DND-41 (cell line): ENCODE measurements at regions not wholly inside any gene's neighbourhood (a gene's known extent, or its start where the extent isn't known, plus 50 kb on each side); places are given as distances from the start of the nearest gene placed in this dataset.

Source experiments
- ATAC-seq: fragments of 200-7000 bp; cut with Tn5 transposase; 3 replicates; pipeline ENCODE4 v1.9.1; 2021; ENCODE audit warnings: low read depth; ENCODE audit not compliant: insufficient read depth
- DNase-seq: peaks from one replicate; pipeline ENCODE4 v3.0.0-alpha.2; 2020
- H2AFZ ChIP-seq: 2 replicates; pipeline ENCODE4 v1.6.0; 2012; ENCODE audit warnings: low read depth, low read length
- H3K27ac ChIP-seq: 2 replicates; pipeline ENCODE4 v1.5.1; 2012; ENCODE audit warnings: low read length, inconsistent platforms
- H3K27me3 ChIP-seq: fragments of 200-600 bp; sonication (generic); 2 replicates; pipeline ENCODE4 v1.6.0; 2012; ENCODE audit warnings: low read length, mild to moderate bottlenecking, inconsistent platforms; ENCODE audit not compliant: insufficient read depth, poor library complexity
- H3K36me3 ChIP-seq: 2 replicates; pipeline ENCODE4 v1.5.1; 2012; ENCODE audit warnings: low read length, inconsistent platforms; ENCODE audit not compliant: insufficient read depth
- H3K4me1 ChIP-seq: 2 replicates; pipeline ENCODE4 v1.5.1; 2012; ENCODE audit warnings: mild to moderate bottlenecking, low read length; ENCODE audit not compliant: insufficient read depth
- H3K4me2 ChIP-seq: 2 replicates; pipeline ENCODE4 v1.6.0; 2012; ENCODE audit warnings: mild to moderate bottlenecking, moderate library complexity, low read length, inconsistent platforms; ENCODE audit not compliant: insufficient read depth
- H3K4me3 ChIP-seq, 2 experiments: fragments of 200-600 bp in 1 of 2; shearing (Covaris generic) in 1 of 2; 2 replicates each; pipeline ENCODE4 v1.5.1; 2012 to 2016; ENCODE audit warnings: inconsistent platforms in 2 of 2, low read length in 2 of 2, mild to moderate bottlenecking in 2 of 2, low read depth in 1 of 2, moderate library complexity in 1 of 2
- H3K79me2 ChIP-seq: 2 replicates; pipeline ENCODE4 v1.6.0; 2012; ENCODE audit warnings: low read length, inconsistent platforms; ENCODE audit not compliant: insufficient read depth
- H3K9ac ChIP-seq: 2 replicates; pipeline ENCODE4 v1.6.0; 2012; ENCODE audit warnings: low read depth, mild to moderate bottlenecking, inconsistent platforms, low read length, moderate library complexity
- H3K9me3 ChIP-seq: 2 replicates; pipeline ENCODE4 v1.5.1; 2012; ENCODE audit warnings: low read length, moderate library complexity, mild to moderate bottlenecking, inconsistent platforms; ENCODE audit not compliant: insufficient read depth, severe bottlenecking
- H4K20me1 ChIP-seq: 2 replicates; pipeline ENCODE4 v1.6.0; 2012; ENCODE audit warnings: low read length; ENCODE audit not compliant: insufficient read depth
- EZH2 ChIP-seq: IDR thresholded peaks from 3 replicates; pipeline ENCODE4 v1.6.1; 2012; ENCODE audit warnings: borderline replicate concordance, low read depth, mild to moderate bottlenecking, moderate library complexity, low read length, inconsistent platforms; ENCODE audit not compliant: severe bottlenecking
- TF ChIP-seq, protein P1 (sequence below): IDR thresholded peaks from 2 replicates; pipeline ENCODE4 v1.5.1; 2012; ENCODE audit warnings: borderline replicate concordance, low read length, moderate library complexity, mild to moderate bottlenecking; ENCODE audit not compliant: poor library complexity, severe bottlenecking; ENCODE audit errors: extremely low read depth

- H3K36me3 ChIP-seq, result no peaks in the 10 kb centered on the region
- no peak overlapping the region for H3K27ac ChIP-seq
- no peaks in the 10 kb centered on the region for H3K27me3 ChIP-seq
- DNase-seq (no peak), ATAC-seq (no peak)
- no peak overlapping the region for H3K4me2 ChIP-seq
- no peaks in the 10 kb centered on the region for H4K20me1 ChIP-seq
- TF ChIP-seq, protein P1, sequence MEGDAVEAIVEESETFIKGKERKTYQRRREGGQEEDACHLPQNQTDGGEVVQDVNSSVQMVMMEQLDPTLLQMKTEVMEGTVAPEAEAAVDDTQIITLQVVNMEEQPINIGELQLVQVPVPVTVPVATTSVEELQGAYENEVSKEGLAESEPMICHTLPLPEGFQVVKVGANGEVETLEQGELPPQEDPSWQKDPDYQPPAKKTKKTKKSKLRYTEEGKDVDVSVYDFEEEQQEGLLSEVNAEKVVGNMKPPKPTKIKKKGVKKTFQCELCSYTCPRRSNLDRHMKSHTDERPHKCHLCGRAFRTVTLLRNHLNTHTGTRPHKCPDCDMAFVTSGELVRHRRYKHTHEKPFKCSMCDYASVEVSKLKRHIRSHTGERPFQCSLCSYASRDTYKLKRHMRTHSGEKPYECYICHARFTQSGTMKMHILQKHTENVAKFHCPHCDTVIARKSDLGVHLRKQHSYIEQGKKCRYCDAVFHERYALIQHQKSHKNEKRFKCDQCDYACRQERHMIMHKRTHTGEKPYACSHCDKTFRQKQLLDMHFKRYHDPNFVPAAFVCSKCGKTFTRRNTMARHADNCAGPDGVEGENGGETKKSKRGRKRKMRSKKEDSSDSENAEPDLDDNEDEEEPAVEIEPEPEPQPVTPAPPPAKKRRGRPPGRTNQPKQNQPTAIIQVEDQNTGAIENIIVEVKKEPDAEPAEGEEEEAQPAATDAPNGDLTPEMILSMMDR, result no peak
- TF ChIP-seq EZH2, result no peak
- no peak overlapping the region for H3K4me3 ChIP-seq
- no peaks in the 10 kb centered on the region for H3K4me1 ChIP-seq
- no peak overlapping the region for H2AFZ ChIP-seq
- no peaks in the 10 kb centered on the region for H3K79me2 ChIP-seq
- no peaks in the 10 kb centered on the region for H3K9me3 ChIP-seq
- no peak overlapping the region for H3K9ac ChIP-seq
Measured at GRCh38 chr1:214801191-214801590, 198.2 kb downstream of the CENPF start.

GRCh38 chr1:214808845-214809460, 206.0 kb downstream of the CENPF start:
- Histone ChIP-seq H3K9me3 (no peaks in the 10 kb centered on the region), H2AFZ (no peak overlapping the region), H3K27me3 (no peaks in the 10 kb centered on the region), H3K4me1 (no peaks in the 10 kb centered on the region), H3K4me2 (no peak overlapping the region), H3K27ac (no peak overlapping the region), H4K20me1 (no peaks in the 10 kb centered on the region), H3K4me3 (no peak overlapping the region), H3K79me2 (no peaks in the 10 kb centered on the region), H3K9ac (no peak overlapping the region), H3K36me3 (no peaks in the 10 kb centered on the region)
- TF ChIP-seq EZH2, result no peak
- TF ChIP-seq, protein P1, result peak; percentile 14
- ATAC-seq (no peak), DNase-seq (no peak)

DNA sequence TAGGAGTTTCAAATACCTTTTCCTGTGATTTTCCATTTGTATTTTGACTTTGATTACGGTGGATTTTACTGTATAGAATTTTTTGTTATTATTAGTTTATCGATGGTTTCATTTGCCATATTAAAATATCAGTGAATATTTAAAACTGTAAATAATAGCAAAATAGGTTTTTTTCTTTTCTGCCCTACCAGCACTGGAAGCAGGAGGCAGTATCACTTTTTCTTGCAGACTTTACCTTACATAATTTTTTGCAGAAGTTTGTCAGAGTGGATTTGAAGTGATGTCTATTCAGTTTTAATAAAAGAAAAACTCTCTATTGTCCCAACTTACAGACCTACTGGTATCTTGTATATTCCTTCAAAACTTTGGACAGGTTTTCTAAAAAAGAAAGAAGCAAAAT, 213.6 kb downstream of the CENPF start:
- DNase-seq (no peak), ATAC-seq (no peak)
- Histone ChIP-seq H3K4me3 (no peak overlapping the region), H3K4me2 (no peak overlapping the region), H4K20me1 (no peaks in the 10 kb centered on the region), H3K27ac (no peak overlapping the region), H3K27me3 (no peaks in the 10 kb centered on the region), H3K79me2 (no peaks in the 10 kb centered on the region), H3K4me1 (no peaks in the 10 kb centered on the region), H3K9ac (no peak overlapping the region), H3K36me3 (no peaks in the 10 kb centered on the region), H2AFZ (no peak overlapping the region), H3K9me3 (no peaks in the 10 kb centered on the region)
- TF ChIP-seq EZH2, result no peak
- TF ChIP-seq, protein P1, result no peak
